H9 (cell line): ENCODE measurements at regions not wholly inside any gene's neighbourhood (a gene's known extent, or its start where the extent isn't known, plus 50 kb on each side); places are given as distances from the start of the nearest gene placed in this dataset.
A peak's percentile ranks its signal among the peaks of the same experiment; 100 is the strongest.

Experiments
- DNase-seq: peaks from one replicate; pipeline ENCODE4 v3.0.0-alpha.2; 2017
- H2AFZ ChIP-seq: one replicate; pipeline ENCODE4 v1.6.1; 2013; ENCODE audit warnings: mild to moderate bottlenecking, low read length, control low read depth, moderate library complexity
- H2AK5ac ChIP-seq: 2 replicates; pipeline ENCODE4 v1.6.1; 2013; ENCODE audit warnings: low read length, control low read depth, mixed read lengths; ENCODE audit not compliant: insufficient read length
- H2BK120ac ChIP-seq: one replicate; pipeline ENCODE4 v1.6.1; 2013; ENCODE audit warnings: low read depth, mild to moderate bottlenecking, low read length, control low read depth, inconsistent platforms; ENCODE audit not compliant: poor library complexity, severe bottlenecking
- H2BK12ac ChIP-seq: 2 replicates; pipeline ENCODE4 v1.6.1; 2013; ENCODE audit warnings: low read length, control low read depth, mixed read lengths, low read depth; ENCODE audit not compliant: insufficient read length
- H2BK15ac ChIP-seq: 2 replicates; pipeline ENCODE4 v1.6.1; 2013; ENCODE audit warnings: low read depth, low read length, control low read depth
- H2BK20ac ChIP-seq: one replicate; pipeline ENCODE4 v1.6.1; 2013; ENCODE audit warnings: low read depth, mild to moderate bottlenecking, low read length, control low read depth, inconsistent platforms; ENCODE audit not compliant: poor library complexity, severe bottlenecking
- H2BK5ac ChIP-seq: 2 replicates; pipeline ENCODE4 v1.6.1; 2013; ENCODE audit warnings: low read length, control low read depth, mixed read lengths; ENCODE audit not compliant: insufficient read length
- H3K14ac ChIP-seq: 2 replicates; pipeline ENCODE4 v1.6.1; 2013; ENCODE audit warnings: low read length, control low read depth; ENCODE audit not compliant: insufficient read depth
- H3K18ac ChIP-seq: 2 replicates; pipeline ENCODE4 v1.6.1; 2013; ENCODE audit warnings: low read depth, mild to moderate bottlenecking, mixed read lengths, low read length, control low read depth; ENCODE audit not compliant: insufficient read length
- H3K23ac ChIP-seq: 2 replicates; pipeline ENCODE4 v1.6.1; 2013; ENCODE audit warnings: low read length, control low read depth, mixed read lengths, low read depth; ENCODE audit not compliant: insufficient read length
- H3K23me2 ChIP-seq: 2 replicates; pipeline ENCODE4 v1.6.1; 2013; ENCODE audit warnings: low read depth, mild to moderate bottlenecking, mixed read lengths, low read length, control low read depth; ENCODE audit not compliant: insufficient read length, poor library complexity, severe bottlenecking
- H3K27ac ChIP-seq: 2 replicates; pipeline ENCODE4 v1.5.1; 2013; ENCODE audit warnings: low read length, control low read depth, mixed read lengths, low read depth; ENCODE audit not compliant: insufficient read length
- H3K27me3 ChIP-seq: 2 replicates; pipeline ENCODE4 v1.6.1; 2013; ENCODE audit warnings: low read length, control low read depth, inconsistent platforms; ENCODE audit not compliant: insufficient read depth
- H3K4ac ChIP-seq: 2 replicates; pipeline ENCODE4 v1.6.1; 2013; ENCODE audit warnings: low read depth, mild to moderate bottlenecking, control low read depth, inconsistent platforms, low read length, moderate library complexity
- H3K4me1 ChIP-seq: 2 replicates; pipeline ENCODE4 v1.6.1; 2013; ENCODE audit warnings: low read length, control low read depth, inconsistent platforms; ENCODE audit not compliant: insufficient read depth
- H3K4me2 ChIP-seq: 2 replicates; pipeline ENCODE4 v1.6.1; 2013; ENCODE audit warnings: low read length, control low read depth, mixed read lengths; ENCODE audit not compliant: insufficient read length, insufficient read depth
- H3K56ac ChIP-seq: 2 replicates; pipeline ENCODE4 v1.6.1; 2013; ENCODE audit warnings: low read depth, mild to moderate bottlenecking, mixed read lengths, low read length, control low read depth; ENCODE audit not compliant: insufficient read length
- H3K79me1 ChIP-seq: 2 replicates; pipeline ENCODE4 v1.6.1; 2013; ENCODE audit warnings: low read depth, mild to moderate bottlenecking, moderate library complexity, low read length, control low read depth, inconsistent platforms; ENCODE audit not compliant: insufficient read depth, poor library complexity, severe bottlenecking
- H3K79me2 ChIP-seq: 2 replicates; pipeline ENCODE4 v1.6.1; 2013; ENCODE audit warnings: low read length, control low read depth, inconsistent platforms; ENCODE audit not compliant: insufficient read depth
- H3K9ac ChIP-seq: 2 replicates; pipeline ENCODE4 v1.6.1; 2013; ENCODE audit warnings: low read length, control low read depth, mixed read lengths; ENCODE audit not compliant: insufficient read length; ENCODE audit errors: extremely low read depth
- H3K9me3 ChIP-seq: one replicate; pipeline ENCODE4 v1.6.1; 2013; ENCODE audit warnings: low read depth, low read length, inconsistent platforms; ENCODE audit not compliant: control insufficient read depth
- H3T11ph ChIP-seq: one replicate; pipeline ENCODE4 v1.6.1; 2013; ENCODE audit warnings: mild to moderate bottlenecking, low read length, control low read depth, inconsistent platforms
- H4K20me1 ChIP-seq: one replicate; pipeline ENCODE4 v1.6.1; 2013; ENCODE audit not compliant: control insufficient read depth, insufficient read length, insufficient read depth
- H4K5ac ChIP-seq: 2 replicates; pipeline ENCODE4 v1.6.1; 2013; ENCODE audit warnings: low read depth, mild to moderate bottlenecking, mixed read lengths, low read length, control low read depth; ENCODE audit not compliant: insufficient read length
- H4K8ac ChIP-seq: replicated peaks from 2 replicates; pipeline ENCODE4 v1.6.1; 2013; ENCODE audit warnings: low read length, control low read depth, mixed read lengths, low read depth; ENCODE audit not compliant: insufficient read length
- H4K91ac ChIP-seq: 2 replicates; pipeline ENCODE4 v1.6.1; 2013; ENCODE audit warnings: low read depth, mild to moderate bottlenecking, moderate library complexity, mixed read lengths, low read length, control low read depth; ENCODE audit not compliant: insufficient read length
- H3K27ac Mint-ChIP-seq, 3 experiments: 2 replicates in 2 of 3; 3 replicates in 1 of 3; pipeline ENCODE4 v1.8.0; 2020 to 2021; ENCODE audit warnings: mixed read lengths in 3 of 3, mild to moderate bottlenecking in 1 of 3, moderate library complexity in 1 of 3
- H3K27me3 Mint-ChIP-seq: 2 replicates; pipeline ENCODE4 v1.8.0; 2021; ENCODE audit warnings: low read depth, mild to moderate bottlenecking, moderate library complexity, mixed read lengths
- H3K36me3 Mint-ChIP-seq, 3 experiments: 2 replicates in 2 of 3; 3 replicates in 1 of 3; pipeline ENCODE4 v1.8.0; 2020 to 2021; ENCODE audit warnings: low read depth in 3 of 3, mixed read lengths in 3 of 3; ENCODE audit not compliant: insufficient read depth in 1 of 3
- H3K4me1 Mint-ChIP-seq, 2 experiments: 2 replicates each; pipeline ENCODE4 v1.8.0; 2020; ENCODE audit warnings: mixed read lengths in 2 of 2
- H3K4me3 Mint-ChIP-seq, 2 experiments: 2 replicates in 1 of 2; 3 replicates in 1 of 2; pipeline ENCODE4 v1.8.0; 2020 to 2021; ENCODE audit warnings: mild to moderate bottlenecking in 2 of 2, mixed read lengths in 2 of 2, moderate library complexity in 1 of 2
- H3K9me3 Mint-ChIP-seq, 2 experiments: 2 replicates in 1 of 2; 3 replicates in 1 of 2; pipeline ENCODE4 v1.8.0; 2020; ENCODE audit warnings: mild to moderate bottlenecking in 2 of 2, mixed read lengths in 2 of 2, moderate library complexity in 1 of 2
- WGBS: extraction: QIAGEN DNeasy Blood & Tissue Kit; methylation state at CpG from one replicate; pipeline ENCODE4 v1.1.7; 2013; ENCODE audit warnings: missing lambda C conversion rate, low lambda C conversion rate, mixed read lengths; ENCODE audit not compliant: insufficient read length; ENCODE audit errors: extremely low coverage; 5-methylcytosine and 5-hydroxymethylcytosine counted together
- TF ChIP-seq, protein P1 (sequence below): fragments of 200-600 bp; sonication (generic); conservative IDR thresholded peaks from 3 replicates; pipeline ENCODE4 v1.8.0; 2021; ENCODE audit warnings: antibody characterized with exemption, mild to moderate bottlenecking

DNA sequence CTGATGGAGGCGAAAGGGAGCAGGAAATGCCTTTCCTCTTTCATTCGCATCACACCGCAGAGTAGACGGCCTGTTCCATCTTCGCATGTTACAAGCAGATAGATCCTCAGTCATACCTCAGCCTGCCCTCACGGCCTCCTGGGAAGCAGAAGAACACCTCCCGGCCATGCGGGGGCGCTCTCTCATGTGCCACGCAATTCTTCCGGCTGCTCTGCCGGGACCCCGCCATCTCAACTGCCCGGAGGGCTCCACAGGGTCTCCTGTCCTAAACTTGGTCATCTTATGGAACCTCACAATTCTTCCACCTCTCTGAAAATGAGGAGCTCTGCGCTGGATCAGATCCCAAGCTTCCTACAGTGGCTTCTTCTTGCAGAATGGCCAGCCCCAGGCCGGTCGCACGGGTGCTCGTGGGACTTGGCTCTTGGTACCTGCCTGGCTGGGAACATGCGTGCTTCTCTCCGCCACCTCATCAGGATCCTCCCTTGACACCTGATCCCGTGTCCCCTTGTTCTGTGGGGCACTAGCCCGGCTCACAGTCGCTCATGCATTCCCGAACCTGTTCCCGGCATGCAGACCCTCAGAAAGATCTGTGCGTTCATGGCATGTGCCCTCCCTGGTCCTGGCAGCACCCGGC, 262.8 kb upstream of the SHH start:
- no peaks in the 10 kb centered on the region for H3K79me1 ChIP-seq
- H3K4me3 Mint-ChIP-seq, result no peak overlapping the region
- H3T11ph ChIP-seq, result no peak overlapping the region
- H3K9ac ChIP-seq, result no peak overlapping the region
- no peak overlapping the region for H3K27ac ChIP-seq
- no peak overlapping the region for H2AK5ac ChIP-seq
- H4K91ac ChIP-seq, result no peak overlapping the region
- H3K4me1 Mint-ChIP-seq, result peaks cover 0 to 3% of the 10 kb centered on the region in 2 experiments; a peak in 1 of 4 replicates
- H2AFZ ChIP-seq, result no peak overlapping the region
- no peak overlapping the region for H3K18ac ChIP-seq
- WGBS, result no CpG with 5 or more reads among the region's 28 CpGs
- H2BK120ac ChIP-seq, result no peak overlapping the region
- no peaks in the 10 kb centered on the region for H3K27me3 ChIP-seq
- peaks cover 3% of the 10 kb centered on the region for H3K27me3 Mint-ChIP-seq
- H3K4me1 ChIP-seq, result no peaks in the 10 kb centered on the region
- H2BK20ac ChIP-seq, result no peak overlapping the region
- H3K23me2 ChIP-seq, result no peaks in the 10 kb centered on the region
- no peak overlapping the region for H3K14ac ChIP-seq
- H3K36me3 Mint-ChIP-seq, result no peaks in the 10 kb centered on the region; a peak in 1 of 7 replicates
- TF ChIP-seq, protein P1, sequence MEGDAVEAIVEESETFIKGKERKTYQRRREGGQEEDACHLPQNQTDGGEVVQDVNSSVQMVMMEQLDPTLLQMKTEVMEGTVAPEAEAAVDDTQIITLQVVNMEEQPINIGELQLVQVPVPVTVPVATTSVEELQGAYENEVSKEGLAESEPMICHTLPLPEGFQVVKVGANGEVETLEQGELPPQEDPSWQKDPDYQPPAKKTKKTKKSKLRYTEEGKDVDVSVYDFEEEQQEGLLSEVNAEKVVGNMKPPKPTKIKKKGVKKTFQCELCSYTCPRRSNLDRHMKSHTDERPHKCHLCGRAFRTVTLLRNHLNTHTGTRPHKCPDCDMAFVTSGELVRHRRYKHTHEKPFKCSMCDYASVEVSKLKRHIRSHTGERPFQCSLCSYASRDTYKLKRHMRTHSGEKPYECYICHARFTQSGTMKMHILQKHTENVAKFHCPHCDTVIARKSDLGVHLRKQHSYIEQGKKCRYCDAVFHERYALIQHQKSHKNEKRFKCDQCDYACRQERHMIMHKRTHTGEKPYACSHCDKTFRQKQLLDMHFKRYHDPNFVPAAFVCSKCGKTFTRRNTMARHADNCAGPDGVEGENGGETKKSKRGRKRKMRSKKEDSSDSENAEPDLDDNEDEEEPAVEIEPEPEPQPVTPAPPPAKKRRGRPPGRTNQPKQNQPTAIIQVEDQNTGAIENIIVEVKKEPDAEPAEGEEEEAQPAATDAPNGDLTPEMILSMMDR, result peak; percentile 45; the same call in 2 of the 3 replicates
- H3K4ac ChIP-seq, result no peak overlapping the region
- H2BK5ac ChIP-seq, result no peak overlapping the region
- H3K9me3 ChIP-seq, result no peaks in the 10 kb centered on the region
- no peak overlapping the region for H2BK12ac ChIP-seq
- no peaks in the 10 kb centered on the region for H4K20me1 ChIP-seq
- no peak overlapping the region for H3K27ac Mint-ChIP-seq
- H3K56ac ChIP-seq, result no peak overlapping the region
- H4K8ac ChIP-seq, result no peak overlapping the region
- no peak for DNase-seq
- no peak overlapping the region for H2BK15ac ChIP-seq
- H3K79me2 ChIP-seq, result no peaks in the 10 kb centered on the region
- no peak overlapping the region for H3K4me2 ChIP-seq
- H3K9me3 Mint-ChIP-seq, result peaks cover 0 to 8% of the 10 kb centered on the region in 2 experiments; a peak in 4 of 5 replicates
- H4K5ac ChIP-seq, result no peak overlapping the region
- no peak overlapping the region for H3K23ac ChIP-seq
